ENCODE measurements at regions not wholly inside any gene's neighbourhood (a gene's known extent, or its start where the extent isn't known, plus 50 kb on each side); places are given as distances from the start of the nearest gene placed in this dataset.

DNA sequence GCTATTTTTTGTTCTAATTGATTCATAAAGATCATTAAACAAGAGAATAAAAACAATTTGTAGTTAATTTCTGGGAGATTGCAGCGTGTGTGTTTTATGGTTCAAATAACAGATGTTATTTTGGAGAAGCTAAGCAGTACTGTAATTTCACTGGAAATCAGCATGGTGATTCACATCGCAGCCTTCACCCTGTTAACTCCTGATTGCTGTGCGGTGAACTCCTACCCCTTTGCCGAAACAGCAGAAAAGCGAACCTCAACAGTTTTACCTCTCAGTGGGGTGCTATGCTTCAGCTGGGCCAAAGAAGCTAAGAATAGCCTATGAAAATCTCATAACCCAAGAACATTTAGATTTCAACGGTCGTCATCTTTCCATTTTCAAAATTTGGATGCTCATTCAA lies 441.5 kb upstream of the RARB start:
- Histone ChIP-seq H3K36me3 (ENCODE audit: control insufficient read depth in 2 of 2, extremely low read depth in 1 of 2, insufficient read depth in 2 of 2, low read length in 2 of 2) (no peaks in the 10 kb centered on the region), H3K79me2 (ENCODE audit: control insufficient read depth, insufficient read depth, low read length) (no peaks in the 10 kb centered on the region), H3K9me3 (replicated peaks; ENCODE audit: control insufficient read depth, insufficient read depth, low read length) (no peaks in the 10 kb centered on the region), H3K27me3 (ENCODE audit: control insufficient read depth in 2 of 2, insufficient read depth in 2 of 2, low read length in 2 of 2) (peaks cover 0 to 1% of the 10 kb centered on the region in 2 experiments), H2AFZ (ENCODE audit: low read depth, low read length) (no peak overlapping the region), H3K9ac (replicated peaks; ENCODE audit: extremely low read depth, insufficient read depth, low read length) (no peak overlapping the region), H3K4me1 (ENCODE audit: control insufficient read depth, extremely low read depth, insufficient read depth, low read length) (no peaks in the 10 kb centered on the region), H3K4me3 (replicated peaks in 1 of 3; ENCODE audit: insufficient read depth in 1 of 3, low read depth in 1 of 3, low read length in 3 of 3) (no peak overlapping the region), H4K20me1 (replicated peaks; ENCODE audit: control insufficient read depth, extremely low read depth, insufficient read depth, low read length) (no peaks in the 10 kb centered on the region), H3K9me1 (replicated peaks; ENCODE audit: control insufficient read depth, extremely low read depth, insufficient read depth, low read length) (no peaks in the 10 kb centered on the region), H3K27ac (ENCODE audit: insufficient read depth, low read depth, low read length) (no peak overlapping the region), H3K4me2 (ENCODE audit: insufficient read depth, low read length) (no peak overlapping the region)
- ChIA-PET CTCF (no interaction called here), POLR2A (no interaction called here)
- no TSS peak for BruUV-seq (replicated peaks)
- dilution Hi-C loops (cut with MboI; ENCODE audit: extremely low pct_ligation_motif_present, low sequenced_read_pairs) (no loop called here), intact Hi-C loops (cut with micrococcal nuclease) (no loop called here)
- DNase-seq (ENCODE audit: low read depth, low spot score) (no peak), FAIRE-seq (no peak)
- TF ChIP-seq MYC (IDR thresholded peaks at IDR 0.05; ENCODE audit: low read depth, low read length) (no peak), EZH2 (IDR thresholded peaks at IDR 0.05; ENCODE audit: borderline replicate concordance, low read depth, low read length, severe bottlenecking) (no peak), JUN (IDR thresholded peaks at IDR 0.05; ENCODE audit: borderline replicate concordance, insufficient read depth, insufficient read length, low read depth) (no peak), FOS (IDR thresholded peaks at IDR 0.05; ENCODE audit: borderline replicate concordance, insufficient read depth, low read length) (no peak), POLR2A (IDR thresholded peaks at IDR 0.05; ENCODE audit: low read depth, low read length) (no peak), POLR2AphosphoS5 (IDR thresholded peaks at IDR 0.05; ENCODE audit: insufficient read depth, low read depth, low read length) (no peak), GATA2 (IDR thresholded peaks at IDR 0.05; ENCODE audit: insufficient read depth, insufficient read length, low read depth, low read length) (no peak)
- TF ChIP-seq, protein P1, sequence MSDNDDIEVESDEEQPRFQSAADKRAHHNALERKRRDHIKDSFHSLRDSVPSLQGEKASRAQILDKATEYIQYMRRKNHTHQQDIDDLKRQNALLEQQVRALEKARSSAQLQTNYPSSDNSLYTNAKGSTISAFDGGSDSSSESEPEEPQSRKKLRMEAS (IDR thresholded peaks at IDR 0.05; ENCODE audit: insufficient read depth, insufficient read length), result no peak
- TF ChIP-seq, protein P2, sequence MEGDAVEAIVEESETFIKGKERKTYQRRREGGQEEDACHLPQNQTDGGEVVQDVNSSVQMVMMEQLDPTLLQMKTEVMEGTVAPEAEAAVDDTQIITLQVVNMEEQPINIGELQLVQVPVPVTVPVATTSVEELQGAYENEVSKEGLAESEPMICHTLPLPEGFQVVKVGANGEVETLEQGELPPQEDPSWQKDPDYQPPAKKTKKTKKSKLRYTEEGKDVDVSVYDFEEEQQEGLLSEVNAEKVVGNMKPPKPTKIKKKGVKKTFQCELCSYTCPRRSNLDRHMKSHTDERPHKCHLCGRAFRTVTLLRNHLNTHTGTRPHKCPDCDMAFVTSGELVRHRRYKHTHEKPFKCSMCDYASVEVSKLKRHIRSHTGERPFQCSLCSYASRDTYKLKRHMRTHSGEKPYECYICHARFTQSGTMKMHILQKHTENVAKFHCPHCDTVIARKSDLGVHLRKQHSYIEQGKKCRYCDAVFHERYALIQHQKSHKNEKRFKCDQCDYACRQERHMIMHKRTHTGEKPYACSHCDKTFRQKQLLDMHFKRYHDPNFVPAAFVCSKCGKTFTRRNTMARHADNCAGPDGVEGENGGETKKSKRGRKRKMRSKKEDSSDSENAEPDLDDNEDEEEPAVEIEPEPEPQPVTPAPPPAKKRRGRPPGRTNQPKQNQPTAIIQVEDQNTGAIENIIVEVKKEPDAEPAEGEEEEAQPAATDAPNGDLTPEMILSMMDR (IDR thresholded peaks at IDR 0.05; ENCODE audit: extremely low read depth in 1 of 2, insufficient read depth in 1 of 2, low read depth in 1 of 2, low read length in 2 of 2), result no peak

All from endothelial cell of umbilical vein (primary cell).